MCF 10A (cell line): ENCODE measurements at regions not wholly inside any gene's neighbourhood (a gene's known extent, or its start where the extent isn't known, plus 50 kb on each side); places are given as distances from the start of the nearest gene placed in this dataset.

ENCODE experiments used
- BruUV-seq: library from RNA; stranded (reverse); fragments of 400-500 nt; replicated peaks from 2 replicates; lab custom pipeline; 2021; lab: Mats Ljungman, UMichigan
- CTCF ChIA-PET: fragments of 300-600 bp; sonication (Branson Sonifier 250); formaldehyde crosslinking; extraction: SDS; loops from one replicate; lab custom pipeline; 2021; ENCODE audit warnings: antibody characterized with exemption, inconsistent platforms; lab: Yijun Ruan, JAX
- POLR2A ChIA-PET: fragments of 300-600, 350-650 bp; sonication (Branson Sonifier 250); formaldehyde crosslinking; extraction: SDS; loops from one replicate; lab custom pipeline; 2020; ENCODE audit warnings: antibody characterized with exemption, inconsistent platforms; lab: Yijun Ruan, JAX
- DNase-seq: peaks from one replicate; pipeline ENCODE4 v3.0.0-alpha.2; 2018; ENCODE audit not compliant: unreplicated experiment
- H3K27ac Mint-ChIP-seq: one replicate; pipeline ENCODE4 v1.8.0; 2022; ENCODE audit warnings: mild to moderate bottlenecking, low read depth, mixed read lengths; ENCODE audit not compliant: unreplicated experiment
- H3K27me3 Mint-ChIP-seq: one replicate; pipeline ENCODE4 v1.8.0; 2022; ENCODE audit warnings: mixed read lengths; ENCODE audit not compliant: insufficient read depth, unreplicated experiment
- H3K36me3 Mint-ChIP-seq: one replicate; pipeline ENCODE4 v1.8.0; 2022; ENCODE audit warnings: mild to moderate bottlenecking, moderate library complexity, mixed read lengths; ENCODE audit not compliant: insufficient read depth, unreplicated experiment
- H3K4me1 Mint-ChIP-seq: one replicate; pipeline ENCODE4 v1.8.0; 2022; ENCODE audit warnings: mixed read lengths; ENCODE audit not compliant: insufficient read depth, unreplicated experiment
- H3K4me3 Mint-ChIP-seq: one replicate; pipeline ENCODE4 v1.8.0; 2022; ENCODE audit warnings: mild to moderate bottlenecking, moderate library complexity, mixed read lengths; ENCODE audit not compliant: unreplicated experiment
- H3K9me3 Mint-ChIP-seq: one replicate; pipeline ENCODE4 v1.8.0; 2022; ENCODE audit warnings: mixed read lengths; ENCODE audit not compliant: unreplicated experiment
- CTCF ChIP-seq: fragments of 200-600 bp; IDR thresholded peaks from one replicate; pipeline ENCODE4 v1.8.0; 2022; ENCODE audit warnings: antibody characterized with exemption, mild to moderate bottlenecking; ENCODE audit not compliant: unreplicated experiment
- intact Hi-C: fragments of 100-400 bp; cut with micrococcal nuclease; formaldehyde crosslinking; loops from 2 replicates; pipeline ENCODE4 v1.14.1; 2022

DNA sequence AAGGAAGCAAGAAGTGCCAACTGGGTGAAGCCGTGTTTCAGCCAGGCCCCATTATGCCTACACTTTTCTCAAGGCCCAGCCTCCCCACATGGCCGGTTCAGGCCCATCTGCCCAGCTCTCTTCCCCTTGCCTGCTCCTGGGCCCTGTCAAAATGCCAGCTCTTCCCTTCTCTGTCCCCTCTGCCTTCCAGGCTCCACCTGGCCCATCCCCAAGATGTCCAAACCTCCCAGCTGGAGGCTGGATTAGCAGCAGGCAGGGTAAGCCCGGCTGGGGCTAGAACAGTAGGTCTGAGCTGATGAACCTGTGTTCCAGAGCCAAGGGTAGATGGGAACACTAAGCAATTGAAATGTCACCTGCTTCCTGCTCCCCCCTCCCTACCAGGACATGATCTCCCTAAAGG lies 64.1 kb upstream of the HSPA9 start:
- no peaks in the 10 kb centered on the region for H3K27me3 Mint-ChIP-seq
- peaks cover 10% of the 10 kb centered on the region for H3K4me1 Mint-ChIP-seq
- ChIA-PET CTCF (interaction anchor here (0.6 to 3.9 kb wide), 5 partner anchors 10 to 289 kb away, joined by 3 to 22 read pairs (median 4); no protein-coding TSS in a partner anchor), POLR2A (interaction anchor here (0.5 to 0.9 kb wide), 3 partner anchors 25 to 64 kb away, joined by 3 read pairs; partner anchors contain the start of gene HSPA9)
- intact Hi-C loops: no loop called here
- no peaks in the 10 kb centered on the region for H3K9me3 Mint-ChIP-seq
- no TSS peak for BruUV-seq
- no peak for TF ChIP-seq CTCF
- DNase-seq: no peak
- H3K36me3 Mint-ChIP-seq: no peaks in the 10 kb centered on the region
- no peak overlapping the region for H3K27ac Mint-ChIP-seq
- H3K4me3 Mint-ChIP-seq: no peak overlapping the region

- no TSS peak for BruUV-seq
- DNase-seq: no peak
- no peaks in the 10 kb centered on the region for H3K9me3 Mint-ChIP-seq
- ChIA-PET POLR2A (interaction anchor here (0.6 kb wide), 1 partner anchor 136 kb away, joined by 3 read pairs; no protein-coding TSS in a partner anchor), CTCF (interaction anchor here (0.7 to 1.0 kb wide), 3 partner anchors 16 to 62 kb away, joined by 3 to 6 read pairs (median 4); partner anchors contain the start of gene HSPA9)
- peaks cover 10% of the 10 kb centered on the region for H3K4me1 Mint-ChIP-seq
- intact Hi-C loops: no loop called here
- H3K36me3 Mint-ChIP-seq: no peaks in the 10 kb centered on the region
- no peaks in the 10 kb centered on the region for H3K27me3 Mint-ChIP-seq
- TF ChIP-seq CTCF: no peak
- no peak overlapping the region for H3K4me3 Mint-ChIP-seq
- H3K27ac Mint-ChIP-seq: no peak overlapping the region
Observed at GRCh38 chr5:138637256-138637655, 62.1 kb upstream of the HSPA9 start.

- CTCF ChIA-PET: interaction anchor here (1.0 kb wide), 3 partner anchors 15 to 636 kb away, joined by 3 to 4 read pairs (median 3); partner anchors contain the start of gene HSPA9
- H3K27ac Mint-ChIP-seq: no peak overlapping the region
- POLR2A ChIA-PET: no interaction called here
- H3K4me3 Mint-ChIP-seq: no peak overlapping the region
- no peaks in the 10 kb centered on the region for H3K27me3 Mint-ChIP-seq
- no peak for DNase-seq
- BruUV-seq: no TSS peak
- no peaks in the 10 kb centered on the region for H3K9me3 Mint-ChIP-seq
- H3K4me1 Mint-ChIP-seq: peaks cover 10% of the 10 kb centered on the region
- no peak for TF ChIP-seq CTCF
- intact Hi-C loops: no loop called here
- H3K36me3 Mint-ChIP-seq: no peaks in the 10 kb centered on the region
Observed at GRCh38 chr5:138636398-138636944, 61.3 kb upstream of the HSPA9 start.

DNA sequence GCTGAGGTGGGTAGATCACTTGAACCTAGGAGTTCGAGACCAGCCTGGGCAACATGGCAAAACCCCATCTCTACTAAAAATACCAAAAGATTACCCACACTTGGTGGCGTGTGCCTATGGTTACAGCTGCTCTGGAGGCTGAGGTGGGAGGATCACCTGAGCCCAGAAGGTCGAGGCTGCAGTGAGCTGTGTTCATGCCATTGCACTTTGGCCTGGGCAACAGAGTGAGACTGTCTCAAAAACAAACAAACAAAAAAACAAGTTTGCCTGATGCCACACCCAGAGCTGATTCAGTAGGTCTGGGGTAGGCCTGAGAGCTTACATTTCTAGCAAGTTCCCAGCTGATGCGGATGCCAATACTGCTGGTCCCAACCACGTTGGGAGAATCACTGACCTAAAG lies 60.5 kb upstream of the HSPA9 start:
- ChIA-PET CTCF (interaction anchor here (1.0 kb wide), 2 partner anchors 14 to 637 kb away, joined by 3 read pairs; no protein-coding TSS in a partner anchor), POLR2A (interaction anchor here (1.0 kb wide), 1 partner anchor 57 kb away, joined by 4 read pairs; no protein-coding TSS in a partner anchor)
- intact Hi-C loops: no loop called here
- DNase-seq: no peak
- Mint-ChIP-seq H3K27me3 (no peaks in the 10 kb centered on the region), H3K36me3 (no peaks in the 10 kb centered on the region), H3K4me1 (peaks cover 10% of the 10 kb centered on the region), H3K27ac (no peak overlapping the region), H3K4me3 (no peak overlapping the region), H3K9me3 (no peaks in the 10 kb centered on the region)
- no peak for TF ChIP-seq CTCF
- no TSS peak for BruUV-seq
